ENCODE measurements at regions not wholly inside any gene's neighbourhood (a gene's known extent, or its start where the extent isn't known, plus 50 kb on each side); places are given as distances from the start of the nearest gene placed in this dataset.

GRCh38 chr11:38013157-38013556 is 1415.1 kb upstream of the RAG2 start (continued):
- no peak for TF ChIP-seq ZNF121 (CRISPR knock-in tag; IDR thresholded peaks at IDR 0.05)

- Mint-ChIP-seq H3K9me3 (peaks cover 51% of the 10 kb centered on the region), H3K4me1 (no peaks in the 10 kb centered on the region), H3K27ac (no peak overlapping the region), H3K36me3 (peaks cover 35% of the 10 kb centered on the region), H3K4me3 (no peak overlapping the region), H3K27me3 (ENCODE audit: low read depth) (peaks cover 3% of the 10 kb centered on the region; the same call in 1 of the 2 replicates)
- no peak for TF ChIP-seq ZNF425 (CRISPR knock-in tag; conservative IDR thresholded peaks at IDR 0.05)
- TF ChIP-seq, protein P1, sequence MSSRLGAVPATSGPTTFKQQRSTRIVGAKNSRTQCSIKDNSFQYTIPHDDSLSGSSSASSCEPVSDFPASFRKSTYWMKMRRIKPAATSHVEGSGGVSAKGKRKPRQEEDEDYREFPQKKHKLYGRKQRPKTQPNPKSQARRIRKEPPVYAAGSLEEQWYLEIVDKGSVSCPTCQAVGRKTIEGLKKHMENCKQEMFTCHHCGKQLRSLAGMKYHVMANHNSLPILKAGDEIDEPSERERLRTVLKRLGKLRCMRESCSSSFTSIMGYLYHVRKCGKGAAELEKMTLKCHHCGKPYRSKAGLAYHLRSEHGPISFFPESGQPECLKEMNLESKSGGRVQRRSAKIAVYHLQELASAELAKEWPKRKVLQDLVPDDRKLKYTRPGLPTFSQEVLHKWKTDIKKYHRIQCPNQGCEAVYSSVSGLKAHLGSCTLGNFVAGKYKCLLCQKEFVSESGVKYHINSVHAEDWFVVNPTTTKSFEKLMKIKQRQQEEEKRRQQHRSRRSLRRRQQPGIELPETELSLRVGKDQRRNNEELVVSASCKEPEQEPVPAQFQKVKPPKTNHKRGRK (CRISPR knock-in tag; IDR thresholded peaks at IDR 0.05; ENCODE audit: borderline replicate concordance), result no peak
- CTCF ChIA-PET, result no interaction called here
- POLR2A ChIA-PET, result no interaction called here
- no peak for ATAC-seq
- DNase-seq (ENCODE audit: low spot score), result no peak
These were observed 1413.5 kb upstream of the RAG2 start for GRCh38 chr11:38011496-38011895.

DNA sequence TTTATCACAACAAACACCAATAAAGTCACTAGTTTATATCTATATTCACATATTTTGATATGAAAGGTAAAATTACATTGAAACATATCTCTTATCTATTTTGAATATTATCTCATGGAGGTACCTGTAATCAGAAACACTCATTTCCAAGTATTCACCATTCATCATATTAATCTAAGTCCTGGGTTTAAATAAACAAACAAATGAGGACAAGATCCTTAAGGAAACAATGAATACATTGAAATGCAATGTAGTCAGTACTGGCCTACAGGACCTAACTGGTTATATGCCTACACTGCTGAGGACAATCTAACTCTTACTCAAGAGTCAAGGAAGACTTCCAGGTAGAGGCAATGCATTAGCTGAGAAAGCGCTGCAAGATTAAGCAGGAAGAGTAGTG is 1411.9 kb upstream of the RAG2 start:
- ATAC-seq (no peak), DNase-seq (ENCODE audit: low spot score) (no peak)
- Mint-ChIP-seq H3K4me1 (no peaks in the 10 kb centered on the region), H3K4me3 (no peak overlapping the region), H3K27me3 (ENCODE audit: low read depth) (peaks cover 3% of the 10 kb centered on the region; the same call in 1 of the 2 replicates), H3K27ac (no peak overlapping the region), H3K9me3 (peaks cover 56% of the 10 kb centered on the region), H3K36me3 (peaks cover 35% of the 10 kb centered on the region)
- TF ChIP-seq, protein P2, sequence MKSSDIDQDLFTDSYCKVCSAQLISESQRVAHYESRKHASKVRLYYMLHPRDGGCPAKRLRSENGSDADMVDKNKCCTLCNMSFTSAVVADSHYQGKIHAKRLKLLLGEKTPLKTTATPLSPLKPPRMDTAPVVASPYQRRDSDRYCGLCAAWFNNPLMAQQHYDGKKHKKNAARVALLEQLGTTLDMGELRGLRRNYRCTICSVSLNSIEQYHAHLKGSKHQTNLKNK (CRISPR knock-in tag; IDR thresholded peaks at IDR 0.05), result no peak
- no peak for TF ChIP-seq CTCF (IDR thresholded peaks at IDR 0.05)
- no peak for TF ChIP-seq ESRRA (CRISPR knock-in tag; IDR thresholded peaks at IDR 0.05; ENCODE audit: borderline replicate concordance)
- TF ChIP-seq ZNF416 (CRISPR knock-in tag; IDR thresholded peaks at IDR 0.05), result no peak
- TF ChIP-seq, protein P3, sequence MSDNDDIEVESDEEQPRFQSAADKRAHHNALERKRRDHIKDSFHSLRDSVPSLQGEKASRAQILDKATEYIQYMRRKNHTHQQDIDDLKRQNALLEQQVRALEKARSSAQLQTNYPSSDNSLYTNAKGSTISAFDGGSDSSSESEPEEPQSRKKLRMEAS (CRISPR knock-in tag; IDR thresholded peaks at IDR 0.05), result no peak
- no peak for TF ChIP-seq EMX1 (CRISPR knock-in tag; IDR thresholded peaks at IDR 0.05)
- no peak for TF ChIP-seq JAZF1 (CRISPR knock-in tag; IDR thresholded peaks at IDR 0.05)
- no peak for TF ChIP-seq SP1 (CRISPR knock-in tag; conservative IDR thresholded peaks at IDR 0.05)
- TF ChIP-seq NFYB (CRISPR knock-in tag; conservative IDR thresholded peaks at IDR 0.05; ENCODE audit: low read depth), result no peak
- no peak for TF ChIP-seq ZNF423 (CRISPR knock-in tag; IDR thresholded peaks at IDR 0.05)
- TF ChIP-seq OVOL2 (CRISPR knock-in tag; IDR thresholded peaks at IDR 0.05; ENCODE audit: borderline replicate concordance), result no peak
- no peak for TF ChIP-seq ZNF317 (CRISPR knock-in tag; IDR thresholded peaks at IDR 0.05; ENCODE audit: borderline replicate concordance, low read depth)
- TF ChIP-seq GTF2I (CRISPR knock-in tag; conservative IDR thresholded peaks at IDR 0.05), result no peak
- no peak for TF ChIP-seq NR2C2 (CRISPR knock-in tag; IDR thresholded peaks at IDR 0.05)
- no peak for TF ChIP-seq NR1H2 (CRISPR knock-in tag; IDR thresholded peaks at IDR 0.05)
- no peak for TF ChIP-seq ZNF138 (CRISPR knock-in tag; conservative IDR thresholded peaks at IDR 0.05)
- no peak for TF ChIP-seq ZNF232 (CRISPR knock-in tag; IDR thresholded peaks at IDR 0.05)
- CTCF ChIA-PET, result no interaction called here
- POLR2A ChIA-PET, result no interaction called here

Data from WTC11 (cell line).